Fibroblast of skin of right quadriceps (primary cell): ENCODE measurements at regions not wholly inside any gene's neighbourhood (a gene's known extent, or its start where the extent isn't known, plus 50 kb on each side); places are given as distances from the start of the nearest gene placed in this dataset.

Experiments
- DNase-seq: peaks from one replicate; pipeline ENCODE4 v3.0.0-alpha.2; 2013

DNA sequence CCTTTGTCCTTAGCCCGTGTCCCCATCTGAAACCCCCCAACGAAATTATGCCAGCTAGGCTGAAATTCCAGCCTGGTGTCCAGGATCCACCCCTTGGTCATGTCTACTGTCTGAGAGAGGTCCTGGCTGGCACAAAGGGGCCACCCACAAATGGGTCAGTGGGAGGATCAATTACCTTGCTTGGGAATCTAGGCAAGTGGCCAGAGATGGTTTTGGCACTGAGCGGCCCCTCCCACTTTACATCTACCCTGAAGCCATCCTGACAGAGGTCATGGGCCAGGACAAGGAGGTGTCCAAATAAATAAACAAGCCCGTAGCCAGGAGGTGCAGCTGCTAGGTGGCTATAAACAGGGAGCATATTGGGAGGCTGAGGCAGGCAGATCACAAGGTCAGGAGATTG lies 311.5 kb downstream of the MN1 start:
- DNase-seq = no peak

- no peak for DNase-seq
Observed at GRCh38 chr22:27491888-27492287, 309.7 kb downstream of the MN1 start.

DNA sequence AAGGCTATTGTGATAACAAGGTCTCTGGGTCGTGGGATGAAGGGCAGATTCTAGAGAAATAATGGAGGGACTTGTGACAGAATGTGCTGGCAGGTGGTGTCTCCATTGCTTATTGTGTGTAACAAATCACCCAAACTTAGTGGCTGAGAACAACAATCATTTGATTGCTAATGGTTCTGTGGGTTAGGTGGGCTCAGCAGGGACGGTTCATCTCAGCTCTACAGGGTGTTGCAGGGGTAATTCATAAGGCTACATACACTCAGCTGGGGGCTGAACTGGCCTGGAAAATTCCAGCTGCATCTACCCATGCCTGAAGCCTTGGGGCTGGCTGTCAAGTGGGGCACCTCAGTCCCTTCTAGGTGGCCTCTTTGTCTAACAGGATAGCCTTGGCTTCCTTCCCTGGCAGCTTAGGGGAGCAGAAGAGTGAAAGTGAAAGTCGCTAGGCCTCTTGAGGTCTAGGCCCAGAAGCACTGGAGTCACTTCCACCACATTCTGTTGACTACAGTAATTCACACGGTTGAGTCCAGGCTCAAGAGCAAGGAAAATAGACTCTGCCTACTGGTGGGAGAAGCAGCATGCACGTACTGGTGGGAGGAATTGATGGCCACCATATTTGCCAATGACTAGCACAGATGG lies 308.9 kb downstream of the MN1 start:
- DNase-seq = no peak

DNA sequence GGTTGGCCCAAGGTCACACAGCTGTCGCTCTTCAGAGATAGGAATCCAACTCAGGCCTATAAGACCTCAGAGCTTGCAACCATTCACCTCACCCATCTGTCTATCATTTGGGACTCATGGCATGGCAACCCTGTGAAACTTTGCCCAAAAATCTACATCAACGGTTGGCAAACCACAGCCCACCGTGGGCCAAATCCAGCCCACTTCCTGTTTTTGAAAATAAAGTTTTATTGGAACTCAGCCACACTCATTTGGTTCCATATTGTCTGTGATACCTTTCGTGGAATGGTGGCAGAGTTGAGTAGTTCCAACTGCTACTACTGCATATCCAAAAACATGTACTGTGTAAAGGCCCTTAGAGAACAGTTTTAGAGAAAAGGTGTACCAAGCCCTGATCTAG lies 307.8 kb downstream of the MN1 start:
- DNase-seq = no peak

GRCh38 chr22:27494785-27495184 lies 306.8 kb downstream of the MN1 start:
- no peak for DNase-seq

DNA sequence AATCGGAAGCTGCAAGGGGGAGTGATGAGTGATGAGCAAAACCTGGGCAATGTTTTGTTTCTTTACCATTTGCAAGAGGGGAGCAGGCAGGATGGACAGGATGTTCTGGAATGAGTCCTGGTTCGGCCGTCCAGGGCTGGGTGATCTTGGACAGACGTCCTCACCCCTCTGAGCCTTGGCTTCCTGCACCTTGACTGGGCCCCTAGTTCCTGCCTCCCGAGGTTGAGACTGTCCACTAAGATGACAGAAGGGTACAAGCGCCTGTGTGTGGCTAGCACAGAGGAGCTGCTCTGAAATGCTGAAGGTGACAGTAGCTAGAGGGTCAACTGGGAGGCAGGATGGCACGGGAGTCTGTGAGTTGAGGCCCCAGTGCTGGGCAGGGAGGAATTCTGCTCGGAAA lies 306.2 kb downstream of the MN1 start:
- DNase-seq = no peak

- no peak for DNase-seq
Observed at GRCh38 chr22:27499121-27499520, 302.4 kb downstream of the MN1 start.

- DNase-seq = no peak
Observed at GRCh38 chr22:27501191-27501936, 300.2 kb downstream of the MN1 start.

DNA sequence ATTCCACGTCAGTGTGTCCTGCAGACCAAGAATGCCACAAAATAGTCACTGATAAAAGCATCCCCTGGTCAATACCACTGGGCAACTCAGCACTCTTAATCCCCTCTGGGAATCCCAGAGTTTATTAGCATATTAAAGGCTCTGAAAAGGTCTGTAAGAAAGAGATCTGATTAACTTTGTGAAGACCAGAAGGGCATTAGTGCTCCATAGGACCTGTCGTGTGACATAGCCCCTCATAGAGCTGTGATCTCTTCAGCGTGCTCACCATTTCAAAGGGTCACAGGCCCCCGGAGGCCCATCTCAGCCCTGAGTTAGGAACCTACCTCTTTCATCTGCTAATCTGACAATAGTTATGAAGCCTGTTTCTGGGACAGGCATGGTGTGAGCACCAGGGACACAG lies 299.2 kb downstream of the MN1 start:
- no peak for DNase-seq

DNA sequence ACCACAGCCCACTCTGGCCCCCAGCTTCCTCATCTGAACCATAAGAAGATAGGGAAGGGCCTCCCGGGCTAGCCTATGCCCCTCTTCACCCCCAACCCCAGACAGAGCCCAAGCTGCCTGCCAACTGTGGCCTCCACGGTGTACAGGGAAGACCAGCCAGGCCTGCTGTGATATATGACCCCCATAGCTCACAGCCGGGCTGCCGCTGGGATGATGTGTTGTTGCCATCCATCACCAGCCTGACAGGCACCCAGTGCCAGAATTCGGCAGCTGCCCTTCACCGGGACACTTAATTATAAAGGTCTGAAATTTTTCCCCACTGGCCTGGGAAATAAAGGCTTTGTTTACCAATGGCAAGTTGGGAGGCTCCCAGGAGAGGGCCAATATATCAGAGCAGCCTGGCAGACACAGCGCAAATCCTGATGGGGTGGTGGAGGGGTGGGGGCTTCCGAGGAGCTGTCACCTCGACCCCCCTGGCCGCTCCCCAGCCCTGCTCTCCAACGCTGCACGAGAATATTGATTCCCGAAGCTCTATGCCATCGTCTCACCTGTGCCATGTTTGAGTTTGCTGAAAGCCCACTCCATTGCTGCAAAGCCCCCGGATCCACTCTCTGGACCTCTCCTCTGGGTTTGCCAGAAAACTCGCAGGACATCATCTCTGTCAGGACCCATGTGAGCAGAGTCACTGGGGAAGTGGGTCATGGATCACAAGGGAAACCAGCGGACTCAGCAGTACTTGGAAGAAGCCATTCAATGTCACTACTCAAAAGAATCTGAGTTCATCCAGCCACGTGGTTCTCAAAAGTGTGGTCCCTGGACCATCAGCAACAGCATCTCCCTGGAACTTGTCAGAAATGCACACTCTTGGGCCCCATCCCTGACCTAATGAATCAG lies 296.9 kb downstream of the MN1 start:
- DNase-seq = no peak

DNA sequence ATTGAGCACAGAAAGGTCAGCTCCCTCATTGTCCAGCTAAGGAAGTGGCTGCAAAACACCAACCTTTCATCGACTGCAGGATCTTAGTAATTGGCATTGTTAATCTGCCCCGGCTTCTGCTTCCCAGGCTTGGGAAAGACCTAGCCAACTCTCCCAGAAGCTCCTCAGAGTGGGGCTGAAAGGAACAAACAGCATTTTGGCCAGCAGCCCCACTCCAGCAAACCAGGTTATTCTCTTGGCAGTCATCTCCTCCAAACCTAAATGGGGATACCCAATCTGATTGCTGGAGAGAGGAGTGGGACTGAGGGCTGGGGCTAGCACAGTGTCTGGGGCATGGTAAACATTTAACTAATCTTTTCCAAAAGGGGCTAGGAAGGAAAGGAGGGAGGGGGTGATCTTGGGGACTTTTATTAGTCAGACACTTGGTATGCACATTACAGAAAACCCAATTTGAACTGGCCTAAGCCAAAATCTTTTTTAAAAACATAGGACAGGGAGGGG lies 294.4 kb downstream of the MN1 start:
- DNase-seq = peak; percentile 50

DNA sequence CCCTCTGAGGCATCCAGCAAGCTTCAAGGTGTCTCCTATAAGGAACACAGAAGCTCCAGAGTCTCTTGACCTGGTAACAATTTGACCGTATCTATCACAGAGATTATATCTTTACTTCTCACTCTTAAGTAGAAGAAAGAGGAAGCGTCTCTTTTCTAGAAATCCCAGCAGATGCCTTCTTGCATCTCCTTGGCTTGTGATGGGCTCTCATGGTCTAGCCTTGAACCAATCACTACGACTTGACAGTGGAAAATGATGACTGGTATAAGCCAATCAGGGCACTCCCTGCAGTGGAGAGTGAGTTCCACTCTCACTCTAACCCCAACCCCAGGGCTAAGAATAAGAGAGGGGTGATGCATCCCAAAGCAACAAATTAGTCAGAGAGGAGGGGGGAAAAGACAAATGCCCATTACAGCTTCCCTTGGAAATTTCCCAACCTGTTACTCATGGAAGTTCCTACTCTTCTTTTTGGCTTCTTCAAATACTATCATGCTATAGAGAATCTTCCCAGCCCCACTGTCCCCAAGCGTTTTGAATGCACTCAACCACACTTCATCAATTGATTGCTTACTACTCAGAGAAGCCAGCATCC lies 293.5 kb downstream of the MN1 start:
- peak; percentile 67 for DNase-seq

GRCh38 chr22:27509132-27509920 lies 292.2 kb downstream of the MN1 start:
- no peak for DNase-seq

GRCh38 chr22:27510024-27510423 lies 291.5 kb downstream of the MN1 start:
- DNase-seq = no peak

- DNase-seq = peak; percentile 97
Observed at GRCh38 chr22:27512283-27512761, 289.2 kb downstream of the MN1 start.

GRCh38 chr22:27513021-27513420 lies 288.5 kb downstream of the MN1 start:
- DNase-seq = no peak

GRCh38 chr22:27514601-27515523 lies 286.7 kb downstream of the MN1 start:
- peak; percentile 24 for DNase-seq

- no peak for DNase-seq
Observed at GRCh38 chr22:27517361-27518155, 284.0 kb downstream of the MN1 start.

DNA sequence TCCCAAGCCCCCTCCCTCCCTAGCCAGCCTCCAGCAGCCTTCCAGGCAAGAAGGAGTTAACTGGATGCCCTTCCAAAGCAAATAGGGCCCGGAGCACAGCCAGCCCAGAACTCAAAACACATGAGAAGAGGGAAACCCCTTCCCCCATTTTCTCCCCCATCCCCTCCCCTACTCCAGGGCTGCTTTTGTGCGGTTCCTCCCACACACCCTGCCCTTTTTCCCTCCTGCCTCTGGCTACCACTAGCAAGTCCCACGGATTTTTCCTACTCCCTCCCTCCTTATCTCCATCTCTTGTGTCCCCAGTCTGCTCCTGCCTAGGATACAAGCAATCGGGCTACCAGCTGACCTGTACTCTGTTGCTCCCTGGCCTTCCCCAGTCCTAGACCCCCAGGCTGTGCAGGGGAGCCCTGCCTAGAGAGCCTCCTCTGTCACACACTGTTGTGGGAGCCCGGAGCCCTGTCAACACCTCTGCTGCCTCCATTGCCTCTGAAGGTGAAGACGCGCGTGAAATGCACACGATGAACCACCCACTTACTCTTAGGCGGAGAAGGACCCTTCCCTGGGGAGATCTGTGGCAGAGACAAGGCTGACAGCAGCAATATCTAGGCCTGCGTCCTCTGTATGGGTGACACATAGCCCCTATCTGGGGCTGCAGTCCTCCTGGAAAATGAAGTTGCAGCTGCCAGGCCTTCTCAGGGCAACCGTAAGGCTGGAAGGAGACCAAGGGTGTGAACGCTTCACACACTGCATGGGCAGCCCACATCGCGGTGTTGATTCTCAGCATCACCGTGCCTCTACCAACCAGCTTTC lies 282.8 kb downstream of the MN1 start:
- DNase-seq = no peak
